ENCODE measurements at regions not wholly inside any gene's neighbourhood (a gene's known extent, or its start where the extent isn't known, plus 50 kb on each side); places are given as distances from the start of the nearest gene placed in this dataset.

GRCh38 chr5:21574961-21575360 is 1278.2 kb downstream of the CDH12 start:
- Histone ChIP-seq H3K27ac (replicated peaks) (no peak overlapping the region), H3K27me3 (ENCODE audit: insufficient read depth, poor library complexity, severe bottlenecking) (no peaks in the 10 kb centered on the region), H3K4me3 (replicated peaks; ENCODE audit: insufficient read depth, low read length) (no peak overlapping the region)
- no peak for DNase-seq (ENCODE audit: low read depth in 1 of 2, low spot score in 1 of 2)
- TF ChIP-seq REST (IDR thresholded peaks at IDR 0.05; ENCODE audit: insufficient replicate concordance, low read depth), result no peak
- no peak for TF ChIP-seq CTCF (IDR thresholded peaks at IDR 0.05; ENCODE audit: insufficient read depth, low read length)
- TF ChIP-seq GABPA (IDR thresholded peaks at IDR 0.05; ENCODE audit: low read depth), result no peak
- no peak for TF ChIP-seq SPI1 (IDR thresholded peaks at IDR 0.05; ENCODE audit: borderline replicate concordance, low read depth)
- no peak for TF ChIP-seq POLR2AphosphoS5 (IDR thresholded peaks at IDR 0.05; ENCODE audit: low read depth)

- TF ChIP-seq GABPA (IDR thresholded peaks at IDR 0.05; ENCODE audit: low read depth), result no peak
- TF ChIP-seq POLR2AphosphoS5 (IDR thresholded peaks at IDR 0.05; ENCODE audit: low read depth), result no peak
- no peak for TF ChIP-seq CTCF (IDR thresholded peaks at IDR 0.05; ENCODE audit: insufficient read depth, low read length)
- no peak for TF ChIP-seq SPI1 (IDR thresholded peaks at IDR 0.05; ENCODE audit: borderline replicate concordance, low read depth)
- TF ChIP-seq REST (IDR thresholded peaks at IDR 0.05; ENCODE audit: insufficient replicate concordance, low read depth), result no peak
- no peaks in the 10 kb centered on the region for H3K27me3 ChIP-seq (ENCODE audit: insufficient read depth, poor library complexity, severe bottlenecking)
- no peak for DNase-seq (ENCODE audit: low read depth in 1 of 2, low spot score in 1 of 2)
- no peak overlapping the region for H3K4me3 ChIP-seq (replicated peaks; ENCODE audit: insufficient read depth, low read length)
- H3K27ac ChIP-seq (replicated peaks), result no peak overlapping the region
Measured at GRCh38 chr5:21574438-21574837, 1278.7 kb downstream of the CDH12 start.

GRCh38 chr5:21573416-21574314 is 1279.5 kb downstream of the CDH12 start:
- no peak overlapping the region for H3K27ac ChIP-seq (replicated peaks)
- DNase-seq (ENCODE audit: low read depth in 1 of 2, low spot score in 1 of 2), result no peak

More at GRCh38 chr5:21573416-21574314, 1279.5 kb downstream of the CDH12 start:
- Histone ChIP-seq H3K4me3 (replicated peaks; ENCODE audit: insufficient read depth, low read length) (no peak overlapping the region), H3K27me3 (ENCODE audit: insufficient read depth, poor library complexity, severe bottlenecking) (no peaks in the 10 kb centered on the region)
- TF ChIP-seq SPI1 (IDR thresholded peaks at IDR 0.05; ENCODE audit: borderline replicate concordance, low read depth), result no peak
- no peak for TF ChIP-seq REST (IDR thresholded peaks at IDR 0.05; ENCODE audit: insufficient replicate concordance, low read depth)
- no peak for TF ChIP-seq POLR2AphosphoS5 (IDR thresholded peaks at IDR 0.05; ENCODE audit: low read depth)
- no peak for TF ChIP-seq GABPA (IDR thresholded peaks at IDR 0.05; ENCODE audit: low read depth)
- TF ChIP-seq CTCF (IDR thresholded peaks at IDR 0.05; ENCODE audit: insufficient read depth, low read length), result no peak
